GM13977 (cell line): ENCODE measurements at regions not wholly inside any gene's neighbourhood (a gene's known extent, or its start where the extent isn't known, plus 50 kb on each side); places are given as distances from the start of the nearest gene placed in this dataset.
A peak's percentile ranks its signal among the peaks of the same experiment; 100 is the strongest.

ENCODE experiments used
- DNase-seq: peaks from one replicate; pipeline ENCODE4 v3.0.0; 2012; ENCODE audit warnings: low spot score
- in situ Hi-C: fragments of 300-500 bp; cut with MboI; formaldehyde crosslinking; loops from one replicate; pipeline ENCODE4 v1.12.0; 2022; ENCODE audit warnings: low sequenced_read_pairs, low pct_unique_long_range_greater_than_20kb, mixed read lengths, inconsistent platforms; ENCODE audit not compliant: unreplicated experiment
- TF ChIP-seq, protein P1 (sequence below): IDR thresholded peaks from 2 replicates; pipeline ENCODE4 v1.5.1; 2012; ENCODE audit warnings: mild to moderate bottlenecking, control low read depth; ENCODE audit not compliant: insufficient read depth; ENCODE audit errors: extremely low read depth, missing control alignments

DNA sequence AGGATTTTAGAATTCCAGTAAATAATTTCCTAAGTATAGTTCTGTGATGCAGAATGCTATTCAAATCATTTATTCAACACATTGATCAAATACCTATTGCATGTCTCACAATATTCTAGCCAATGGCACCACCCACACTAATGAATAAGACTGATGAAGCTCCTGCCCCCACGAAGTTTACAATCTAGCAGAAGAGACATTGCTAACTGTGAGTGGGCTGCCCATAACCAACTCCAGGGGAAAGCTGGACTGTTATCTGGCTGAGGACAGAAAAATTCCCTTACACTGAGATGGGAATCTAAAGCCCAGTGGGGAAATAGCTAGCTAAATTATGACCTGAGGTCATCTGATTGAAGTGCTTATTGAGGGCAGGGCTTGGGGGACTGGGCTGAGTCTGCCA, 128.8 kb upstream of the LYZL2 start:
- TF ChIP-seq, protein P1, sequence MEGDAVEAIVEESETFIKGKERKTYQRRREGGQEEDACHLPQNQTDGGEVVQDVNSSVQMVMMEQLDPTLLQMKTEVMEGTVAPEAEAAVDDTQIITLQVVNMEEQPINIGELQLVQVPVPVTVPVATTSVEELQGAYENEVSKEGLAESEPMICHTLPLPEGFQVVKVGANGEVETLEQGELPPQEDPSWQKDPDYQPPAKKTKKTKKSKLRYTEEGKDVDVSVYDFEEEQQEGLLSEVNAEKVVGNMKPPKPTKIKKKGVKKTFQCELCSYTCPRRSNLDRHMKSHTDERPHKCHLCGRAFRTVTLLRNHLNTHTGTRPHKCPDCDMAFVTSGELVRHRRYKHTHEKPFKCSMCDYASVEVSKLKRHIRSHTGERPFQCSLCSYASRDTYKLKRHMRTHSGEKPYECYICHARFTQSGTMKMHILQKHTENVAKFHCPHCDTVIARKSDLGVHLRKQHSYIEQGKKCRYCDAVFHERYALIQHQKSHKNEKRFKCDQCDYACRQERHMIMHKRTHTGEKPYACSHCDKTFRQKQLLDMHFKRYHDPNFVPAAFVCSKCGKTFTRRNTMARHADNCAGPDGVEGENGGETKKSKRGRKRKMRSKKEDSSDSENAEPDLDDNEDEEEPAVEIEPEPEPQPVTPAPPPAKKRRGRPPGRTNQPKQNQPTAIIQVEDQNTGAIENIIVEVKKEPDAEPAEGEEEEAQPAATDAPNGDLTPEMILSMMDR: no peak
- DNase-seq: no peak
- in situ Hi-C loops: no loop called here

DNA sequence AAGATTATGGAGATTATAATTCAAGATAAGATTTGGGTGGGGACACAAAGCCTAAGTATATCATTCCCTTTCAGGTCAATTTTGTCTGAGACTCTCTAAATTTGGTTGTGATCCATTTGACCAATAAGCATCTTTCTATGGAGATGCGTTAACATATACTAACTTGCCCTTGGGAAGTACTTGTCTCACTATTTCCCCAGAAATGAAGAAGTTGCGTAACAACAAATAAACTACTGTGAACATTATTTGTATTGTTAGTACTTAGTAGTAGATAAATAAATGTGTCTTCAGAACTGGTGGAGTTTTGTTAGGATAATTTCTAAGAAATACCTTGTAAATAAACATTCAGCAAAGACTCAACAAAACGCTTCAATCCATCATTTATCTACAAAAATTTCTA, 127.3 kb upstream of the LYZL2 start:
- DNase-seq: no peak
- in situ Hi-C loops: no loop called here
- TF ChIP-seq, protein P1: no peak

DNA sequence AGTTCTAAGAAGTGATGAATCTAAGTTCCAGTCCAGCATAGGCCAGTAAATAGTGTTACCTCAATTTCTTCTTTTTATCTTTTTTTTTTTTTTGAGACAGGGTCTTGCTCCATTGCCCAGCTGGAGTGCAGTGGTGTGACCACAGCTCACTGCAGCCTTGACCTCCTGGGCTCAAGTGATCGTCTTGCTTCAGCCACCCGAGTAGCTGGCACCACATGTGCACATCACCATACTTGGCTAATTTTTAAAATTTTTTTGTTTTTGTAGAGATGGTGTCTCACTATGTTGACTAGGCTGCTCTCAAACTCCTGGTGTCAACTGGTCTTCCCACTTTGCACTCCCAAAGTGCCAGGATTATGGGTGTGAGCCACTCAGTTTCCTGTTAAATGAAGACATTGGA, 126.6 kb upstream of the LYZL2 start:
- DNase-seq: no peak
- TF ChIP-seq, protein P1: no peak
- in situ Hi-C loops: no loop called here

DNA sequence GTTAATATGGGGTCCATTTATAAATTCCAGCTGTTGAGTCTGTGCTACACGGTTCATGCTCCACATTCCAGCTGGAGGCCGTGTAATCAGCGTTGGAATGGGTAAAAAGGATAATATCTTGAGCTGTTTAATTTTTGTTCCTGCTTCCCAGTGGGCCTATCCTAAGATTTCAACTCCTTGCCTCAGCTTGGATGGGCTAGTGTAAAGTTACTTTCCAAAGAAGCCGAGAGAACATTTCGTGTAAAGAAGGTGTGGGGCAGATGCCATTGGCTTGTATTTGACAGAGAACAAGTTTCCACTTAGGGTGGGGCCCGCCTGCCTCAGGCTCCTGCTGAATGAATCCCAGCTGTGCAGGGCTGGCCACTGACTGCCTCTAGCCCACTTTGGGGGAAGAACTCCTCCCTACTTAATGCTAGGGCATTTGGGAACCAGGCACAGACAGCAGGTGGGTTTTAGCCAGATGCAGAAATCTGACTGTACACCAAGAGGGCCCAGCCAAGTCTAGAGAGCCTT, 125.9 kb upstream of the LYZL2 start:
- DNase-seq: no peak
- in situ Hi-C loops: no loop called here
- TF ChIP-seq, protein P1: no peak

DNA sequence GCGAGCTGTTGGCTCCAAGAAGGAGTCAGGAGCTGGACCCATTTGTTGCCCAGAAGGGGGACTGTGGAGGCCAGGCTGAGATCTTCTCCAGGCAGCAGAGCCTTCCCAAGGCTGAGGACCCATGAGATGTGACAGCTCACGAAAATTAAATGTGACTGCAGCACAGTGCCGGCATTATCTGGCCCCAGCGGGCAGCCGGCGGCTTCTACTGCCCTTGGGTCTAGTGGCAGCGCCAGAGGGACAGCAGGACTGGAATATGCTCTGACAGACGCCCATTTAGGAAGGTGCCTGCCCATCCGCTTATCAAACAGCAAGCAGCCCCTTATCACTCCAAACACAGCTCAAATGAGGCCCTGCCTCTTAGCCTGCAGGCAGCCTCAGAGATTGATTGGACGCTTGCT, 122.9 kb upstream of the LYZL2 start:
- in situ Hi-C loops: no loop called here
- TF ChIP-seq, protein P1: no peak
- DNase-seq: no peak

DNA sequence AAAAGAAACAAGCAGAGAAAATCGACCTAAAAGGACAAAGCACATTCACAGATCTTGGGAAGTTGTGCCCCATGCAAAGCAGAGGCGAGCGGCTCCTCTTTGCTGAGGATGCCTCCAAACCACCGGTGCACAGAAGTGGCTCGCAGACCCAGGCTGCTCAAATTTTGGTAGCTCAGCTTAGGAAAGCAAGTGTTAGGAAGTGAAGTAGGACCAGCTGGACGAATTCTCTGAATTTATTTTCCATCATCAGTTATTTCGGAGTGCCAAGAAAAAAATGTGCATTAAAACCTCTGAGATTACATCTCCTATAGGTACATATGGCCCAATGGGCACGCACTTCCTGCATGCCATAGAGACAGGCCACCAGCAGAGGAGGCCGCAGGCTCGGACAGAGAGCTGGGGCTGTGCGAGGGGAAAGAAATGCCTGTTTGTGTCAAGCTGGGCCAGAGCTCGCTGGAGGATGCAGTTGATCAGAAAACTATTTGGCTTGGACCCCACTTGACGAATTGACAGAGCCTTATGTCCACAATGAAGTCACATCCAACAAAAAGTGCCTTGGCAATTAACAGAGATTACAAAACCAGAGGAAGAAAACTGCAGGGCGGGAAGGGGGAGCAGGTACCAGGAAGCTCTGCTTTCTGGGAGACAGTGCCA, 122.3 kb upstream of the LYZL2 start:
- TF ChIP-seq, protein P1: peak; percentile 80
- peak; percentile 60 for DNase-seq
- in situ Hi-C loops: no loop called here
